T47D (cell line): ENCODE measurements at regions not wholly inside any gene's neighbourhood (a gene's known extent, or its start where the extent isn't known, plus 50 kb on each side); places are given as distances from the start of the nearest gene placed in this dataset.

Experiments used
- DNase-seq, 2 experiments: peaks; one replicate each; pipeline versions ENCODE4 v3.0.0 to v3.0.0-alpha.2; 2011 to 2012; ENCODE audit warnings: low read depth in 1 of 2, low spot score in 1 of 2
- JUND ChIP-seq: IDR thresholded peaks from 2 replicates; pipeline ENCODE4 v1.6.1; 2012; ENCODE audit warnings: low read depth
- in situ Hi-C: cut with HindIII; loops from 2 replicates; pipeline ENCODE4 v1.10.0; 2016; ENCODE audit warnings: low sequenced_read_pairs, low pct_unique_long_range_greater_than_20kb

- no peak for DNase-seq
- in situ Hi-C loops: no loop called here
- no peak for TF ChIP-seq JUND
Measured at GRCh38 chr7:28297801-28298459, 114.4 kb upstream of the CREB5 start.

GRCh38 chr7:28298870-28299518 lies 113.3 kb upstream of the CREB5 start:
- peak; percentile 67 to 81 for DNase-seq
- in situ Hi-C loops: no loop called here
- TF ChIP-seq JUND: no peak

GRCh38 chr7:28299556-28299955 lies 112.8 kb upstream of the CREB5 start:
- in situ Hi-C loops: no loop called here
- no peak for DNase-seq
- no peak for TF ChIP-seq JUND

GRCh38 chr7:28300488-28300887 lies 111.8 kb upstream of the CREB5 start:
- no peak for DNase-seq
- no peak for TF ChIP-seq JUND
- in situ Hi-C loops: no loop called here

GRCh38 chr7:28301148-28301641 lies 111.1 kb upstream of the CREB5 start:
- TF ChIP-seq JUND: no peak
- in situ Hi-C loops: no loop called here
- peak in 1 of 2 experiments; percentile 15 for DNase-seq

GRCh38 chr7:28304290-28304689 lies 108.0 kb upstream of the CREB5 start:
- no peak for DNase-seq
- TF ChIP-seq JUND: no peak
- in situ Hi-C loops: no loop called here

- no peak for TF ChIP-seq JUND
- in situ Hi-C loops: no loop called here
- no peak for DNase-seq
Measured at GRCh38 chr7:28309704-28310459, 102.4 kb upstream of the CREB5 start.

GRCh38 chr7:28310460-28310848 lies 101.9 kb upstream of the CREB5 start:
- DNase-seq: no peak
- TF ChIP-seq JUND: no peak
- in situ Hi-C loops: no loop called here

GRCh38 chr7:28311670-28312069 lies 100.6 kb upstream of the CREB5 start:
- DNase-seq: no peak
- no peak for TF ChIP-seq JUND
- in situ Hi-C loops: no loop called here

- TF ChIP-seq JUND: no peak
- DNase-seq: peak in 1 of 2 experiments; percentile 20
- in situ Hi-C loops: no loop called here
Measured at GRCh38 chr7:28312948-28313347, 99.4 kb upstream of the CREB5 start.

- no peak for DNase-seq
- in situ Hi-C loops: no loop called here
- no peak for TF ChIP-seq JUND
Measured at GRCh38 chr7:28314841-28315240, 97.5 kb upstream of the CREB5 start.

- in situ Hi-C loops: no loop called here
- DNase-seq: no peak
- no peak for TF ChIP-seq JUND
Measured at GRCh38 chr7:28315565-28316410, 96.5 kb upstream of the CREB5 start.
